ENCODE measurements at regions not wholly inside any gene's neighbourhood (a gene's known extent, or its start where the extent isn't known, plus 50 kb on each side); places are given as distances from the start of the nearest gene placed in this dataset.

- H3K4me3 ChIP-seq (ENCODE audit: low read length) = no peak overlapping the region
- H3K36me3 ChIP-seq (ENCODE audit: insufficient read depth, low read length) = no peaks in the 10 kb centered on the region
- H2AFZ ChIP-seq (ENCODE audit: low read depth, low read length) = peak overlapping the region; percentile 5
- H3K79me2 ChIP-seq (replicated peaks; ENCODE audit: insufficient read depth, low read length) = no peaks in the 10 kb centered on the region
- H3K27me3 ChIP-seq (ENCODE audit: insufficient read depth, low read depth, low read length) = no peaks in the 10 kb centered on the region
- no peak for TF ChIP-seq MXI1 (conservative IDR thresholded peaks at IDR 0.05; ENCODE audit: poor library complexity, severe bottlenecking)
- TF ChIP-seq EZH2 (IDR thresholded peaks at IDR 0.05; ENCODE audit: borderline replicate concordance, insufficient read depth, low read length, poor library complexity, severe bottlenecking) = no peak
- no peak for TF ChIP-seq SMC3 (conservative IDR thresholded peaks at IDR 0.05; ENCODE audit: poor library complexity)
- peak; percentile 20 for TF ChIP-seq POLR2AphosphoS5 (IDR thresholded peaks at IDR 0.05)
- peak overlapping the region; percentile 34 for H3K9ac ChIP-seq (ENCODE audit: low read length)
- H3K27ac ChIP-seq (ENCODE audit: low read length) = no peak overlapping the region
- no peaks in the 10 kb centered on the region for H3K9me2 ChIP-seq (ENCODE audit: insufficient read depth, low read length)
- H3K4me2 ChIP-seq (ENCODE audit: low read length) = no peak overlapping the region
- no peaks in the 10 kb centered on the region for H3K9me3 ChIP-seq (ENCODE audit: low read length)
- H4K20me1 ChIP-seq (ENCODE audit: insufficient read depth) = no peaks in the 10 kb centered on the region
- H3F3A ChIP-seq (ENCODE audit: insufficient read depth, low read length, poor library complexity, severe bottlenecking) = no peaks in the 10 kb centered on the region
These were observed 120.7 kb upstream of the VSTM2B start for GRCh38 chr19:29404951-29405727.

- H2AFZ ChIP-seq (ENCODE audit: low read depth, low read length) = no peak overlapping the region
- TF ChIP-seq EZH2 (IDR thresholded peaks at IDR 0.05; ENCODE audit: borderline replicate concordance, insufficient read depth, low read length, poor library complexity, severe bottlenecking) = no peak
- no peak for TF ChIP-seq RAD21 (conservative IDR thresholded peaks at IDR 0.05)
- TF ChIP-seq REST (IDR thresholded peaks at IDR 0.05; ENCODE audit: borderline replicate concordance) = no peak
- no peak for TF ChIP-seq CTCF (IDR thresholded peaks at IDR 0.05; ENCODE audit: poor library complexity, severe bottlenecking)
- no peak for TF ChIP-seq MXI1 (conservative IDR thresholded peaks at IDR 0.05; ENCODE audit: poor library complexity, severe bottlenecking)
- no peak for TF ChIP-seq SMC3 (conservative IDR thresholded peaks at IDR 0.05; ENCODE audit: poor library complexity)
- no peak for TF ChIP-seq TAF1 (IDR thresholded peaks at IDR 0.05; ENCODE audit: low read depth)
- no peak for TF ChIP-seq POLR2AphosphoS5 (IDR thresholded peaks at IDR 0.05)
- no peak for TF ChIP-seq EP300 (conservative IDR thresholded peaks at IDR 0.05; ENCODE audit: poor library complexity, severe bottlenecking)
- H3K9me3 ChIP-seq (ENCODE audit: low read length) = no peaks in the 10 kb centered on the region
- H3F3A ChIP-seq (ENCODE audit: insufficient read depth, low read length, poor library complexity, severe bottlenecking) = no peaks in the 10 kb centered on the region
- no peaks in the 10 kb centered on the region for H3K79me2 ChIP-seq (replicated peaks; ENCODE audit: insufficient read depth, low read length)
- H3K9ac ChIP-seq (ENCODE audit: low read length) = peak overlapping the region; percentile 34
- H3K4me3 ChIP-seq (ENCODE audit: low read length) = no peak overlapping the region
- H3K27ac ChIP-seq (ENCODE audit: low read length) = no peak overlapping the region
- no peaks in the 10 kb centered on the region for H3K9me2 ChIP-seq (ENCODE audit: insufficient read depth, low read length)
- no peaks in the 10 kb centered on the region for H3K27me3 ChIP-seq (ENCODE audit: insufficient read depth, low read depth, low read length)
- no peak overlapping the region for H3K4me2 ChIP-seq (ENCODE audit: low read length)
- H3K36me3 ChIP-seq (ENCODE audit: insufficient read depth, low read length) = no peaks in the 10 kb centered on the region
- no peaks in the 10 kb centered on the region for H4K20me1 ChIP-seq (ENCODE audit: insufficient read depth)
These were observed 120.1 kb upstream of the VSTM2B start for GRCh38 chr19:29405728-29405995.

All from neural cell (in vitro differentiated cells).